GM12891 (cell line): ENCODE measurements at regions not wholly inside any gene's neighbourhood (a gene's known extent, or its start where the extent isn't known, plus 50 kb on each side); places are given as distances from the start of the nearest gene placed in this dataset.

Experiments
- POLR2A ChIP-seq: IDR thresholded peaks from 2 replicates; pipeline ENCODE4 v1.6.1; 2011; ENCODE audit warnings: low read depth, low read length, control low read depth
- POU2F2 ChIP-seq: IDR thresholded peaks from 2 replicates; pipeline ENCODE4 v1.6.1; 2011; ENCODE audit warnings: low read depth, mild to moderate bottlenecking, control low read depth, low read length, moderate library complexity
- SPI1 ChIP-seq: IDR thresholded peaks from 2 replicates; pipeline ENCODE4 v1.6.1; 2011; ENCODE audit warnings: low read depth, low read length, control low read depth
- TAF1 ChIP-seq: IDR thresholded peaks from 2 replicates; pipeline ENCODE4 v1.6.1; 2011; ENCODE audit warnings: low read depth, low read length, control low read depth

DNA sequence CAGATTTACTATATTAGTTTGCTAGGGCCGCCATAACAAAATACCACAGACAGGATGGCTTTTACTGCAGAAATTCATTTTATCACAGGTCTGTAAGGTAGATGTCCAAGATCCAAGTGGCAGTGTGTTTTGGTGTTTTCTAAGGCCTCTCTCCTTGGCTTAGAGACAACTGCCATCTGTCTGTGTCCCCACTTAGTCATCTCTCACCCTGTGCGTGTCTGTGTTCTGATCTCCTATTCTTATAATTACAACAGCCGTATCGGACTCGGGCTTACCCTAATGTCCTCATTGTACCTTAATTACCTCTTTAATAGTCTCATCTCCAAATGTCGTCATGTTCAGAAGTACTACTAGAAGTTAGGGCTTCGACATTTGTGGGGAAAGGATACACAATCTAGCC is 362.3 kb upstream of the CDH19 start:
- no peak for TF ChIP-seq POLR2A
- TF ChIP-seq POU2F2: no peak
- no peak for TF ChIP-seq SPI1
- TF ChIP-seq TAF1: no peak
